Breast epithelium (tissue), 3 donors: ENCODE measurements at regions not wholly inside any gene's neighbourhood (a gene's known extent, or its start where the extent isn't known, plus 50 kb on each side); places are given as distances from the start of the nearest gene placed in this dataset.

ENCODE experiments used
- CTCF ChIP-seq, 3 donors: fragments of 450-650 bp; IDR thresholded peaks; one replicate each; pipeline ENCODE4 v1.5.1; 2016 to 2017; ENCODE audit warnings: antibody characterized with exemption in 3 of 3, mild to moderate bottlenecking in 3 of 3, moderate library complexity in 3 of 3
- POLR2A ChIP-seq: fragments of 450-650 bp; IDR thresholded peaks from one replicate; pipeline ENCODE4 v1.6.1; 2016; ENCODE audit warnings: antibody characterized with exemption, mild to moderate bottlenecking, moderate library complexity

GRCh38 chr3:157982359-157982758 is 123.9 kb downstream of the SHOX2 start:
- TF ChIP-seq CTCF (IDR thresholded peaks at IDR 0.05) (no peak), POLR2A (no peak)
